GM23338 (cell line): ENCODE measurements at regions not wholly inside any gene's neighbourhood (a gene's known extent, or its start where the extent isn't known, plus 50 kb on each side); places are given as distances from the start of the nearest gene placed in this dataset.

Experiments used
- ATAC-seq: fragments of 200-7000 bp; cut with Tn5 transposase; 3 replicates; pipeline ENCODE4 v1.9.1; 2020
- DNase-seq: peaks from one replicate; pipeline ENCODE4 v3.0.0-alpha.2; 2015; ENCODE audit warnings: low spot score
- H2AFZ ChIP-seq: fragments of 200-600 bp; sonication (generic); 2 replicates; pipeline ENCODE4 v1.8.0; 2016; ENCODE audit warnings: antibody characterized with exemption, mild to moderate bottlenecking, moderate library complexity
- H3F3A ChIP-seq: fragments of 200-600 bp; sonication (generic); replicated peaks from 2 replicates; pipeline ENCODE4 v1.8.0; 2017; ENCODE audit warnings: antibody characterized with exemption, mixed run types, low read depth
- H3K27ac ChIP-seq: fragments of 200-600 bp; sonication (generic); 2 replicates; pipeline ENCODE4 v1.6.1; 2016; ENCODE audit warnings: low read depth
- H3K27me3 ChIP-seq: fragments of 200-600 bp; sonication (generic); 2 replicates; pipeline ENCODE4 v1.8.0; 2016; ENCODE audit warnings: mild to moderate bottlenecking, mixed run types, moderate library complexity; ENCODE audit not compliant: insufficient read depth
- H3K36me3 ChIP-seq: fragments of 200-600 bp; sonication (generic); 2 replicates; pipeline ENCODE4 v1.8.0; 2016; ENCODE audit warnings: mild to moderate bottlenecking; ENCODE audit not compliant: insufficient read depth
- H3K4me1 ChIP-seq: fragments of 200-600 bp; sonication (generic); 2 replicates; pipeline ENCODE4 v1.8.0; 2016; ENCODE audit warnings: mild to moderate bottlenecking, moderate library complexity; ENCODE audit not compliant: insufficient read depth
- H3K4me2 ChIP-seq: fragments of 200-600 bp; sonication (generic); 2 replicates; pipeline ENCODE4 v1.7.1; 2017; ENCODE audit warnings: mixed run types
- H3K4me3 ChIP-seq: fragments of 200-600 bp; sonication (generic); 2 replicates; pipeline ENCODE4 v1.6.1; 2016; ENCODE audit warnings: mixed run types
- H3K79me2 ChIP-seq: fragments of 200-600 bp; sonication (generic); replicated peaks from 2 replicates; pipeline ENCODE4 v1.8.0; 2017; ENCODE audit warnings: mild to moderate bottlenecking; ENCODE audit not compliant: insufficient read depth
- H3K9me2 ChIP-seq: fragments of 200-600 bp; sonication (generic); 2 replicates; pipeline ENCODE4 v1.8.0; 2017; ENCODE audit not compliant: insufficient read depth
- H4K20me1 ChIP-seq: fragments of 200-600 bp; sonication (generic); replicated peaks from 2 replicates; pipeline ENCODE4 v1.8.0; 2017; ENCODE audit warnings: mild to moderate bottlenecking; ENCODE audit not compliant: insufficient read depth
- H3K27ac Mint-ChIP-seq: 2 replicates; pipeline ENCODE4 v1.8.0; 2020; ENCODE audit warnings: inconsistent platforms, mild to moderate bottlenecking, moderate library complexity, mixed read lengths
- H3K27me3 Mint-ChIP-seq: 3 replicates; pipeline ENCODE4 v1.8.0; 2022; ENCODE audit warnings: low read depth, mild to moderate bottlenecking, moderate library complexity, mixed read lengths, inconsistent platforms; ENCODE audit not compliant: insufficient read depth, poor library complexity
- H3K36me3 Mint-ChIP-seq: 3 replicates; pipeline ENCODE4 v1.8.0; 2021; ENCODE audit warnings: low read depth, mild to moderate bottlenecking, inconsistent platforms, moderate library complexity, mixed read lengths
- H3K4me1 Mint-ChIP-seq: 3 replicates; pipeline ENCODE4 v1.8.0; 2020; ENCODE audit warnings: mild to moderate bottlenecking, inconsistent platforms, mixed read lengths
- H3K4me3 Mint-ChIP-seq: 3 replicates; pipeline ENCODE4 v1.8.0; 2021; ENCODE audit warnings: moderate library complexity, mild to moderate bottlenecking, inconsistent platforms, mixed read lengths
- H3K9me3 Mint-ChIP-seq: 3 replicates; pipeline ENCODE4 v1.8.0; 2020; ENCODE audit warnings: moderate library complexity, mild to moderate bottlenecking, inconsistent platforms, mixed read lengths
- CTCF ChIP-seq, 2 experiments: fragments of 200-600 bp in 1 of 2; sonication (generic) in 1 of 2; conservative IDR thresholded peaks; 2 replicates each; pipeline versions ENCODE4 v1.5.1 to v1.6.1; 2016 to 2017; ENCODE audit warnings: antibody characterized with exemption in 2 of 2, low read depth in 2 of 2, mild to moderate bottlenecking in 2 of 2, moderate library complexity in 1 of 2
- ETS1 ChIP-seq: IDR thresholded peaks from 2 replicates; pipeline ENCODE4 v1.6.1; 2016; ENCODE audit warnings: antibody characterized with exemption
- EZH2 ChIP-seq: fragments of 200-600 bp; sonication (generic); IDR thresholded peaks from one replicate; pipeline ENCODE4 v1.8.0; 2017; ENCODE audit warnings: antibody characterized with exemption, mild to moderate bottlenecking, low read depth; ENCODE audit not compliant: unreplicated experiment
- EZH2phosphoT487 ChIP-seq: fragments of 200-600 bp; sonication (generic); IDR thresholded peaks from one replicate; pipeline ENCODE4 v1.8.1; 2018; ENCODE audit warnings: antibody characterized with exemption; ENCODE audit not compliant: unreplicated experiment
- JUNB ChIP-seq: IDR thresholded peaks from one replicate; pipeline ENCODE4 v1.6.1; 2016; ENCODE audit warnings: antibody characterized with exemption; ENCODE audit not compliant: unreplicated experiment
- NANOG ChIP-seq: IDR thresholded peaks from 2 replicates; pipeline ENCODE4 v1.6.1; 2016; ENCODE audit warnings: antibody characterized with exemption, borderline replicate concordance
- POLR2AphosphoS5 ChIP-seq: IDR thresholded peaks from 2 replicates; pipeline ENCODE4 v1.6.1; 2016; ENCODE audit warnings: antibody characterized with exemption, low read depth
- REST ChIP-seq: IDR thresholded peaks from one replicate; pipeline ENCODE4 v1.6.1; 2018; ENCODE audit warnings: antibody characterized with exemption; ENCODE audit not compliant: unreplicated experiment
- STAT1 ChIP-seq: IDR thresholded peaks from one replicate; pipeline ENCODE4 v1.6.1; 2016; ENCODE audit warnings: antibody characterized with exemption; ENCODE audit not compliant: unreplicated experiment
- ZNF114 ChIP-seq: fragments of 250-450 bp; sonication (Bioruptor Pico); IDR thresholded peaks from 2 replicates; pipeline ENCODE4 v1.5.0; 2020; ENCODE audit warnings: mild to moderate bottlenecking, moderate library complexity
- ZNF331 ChIP-seq: fragments of 250-450 bp; sonication (Bioruptor Pico); IDR thresholded peaks from 2 replicates; pipeline ENCODE4 v1.5.0; 2020; ENCODE audit warnings: low read depth, mild to moderate bottlenecking, moderate library complexity
- ZNF462 ChIP-seq: fragments of 250-450 bp; sonication (Bioruptor Pico); IDR thresholded peaks from 2 replicates; pipeline ENCODE4 v1.5.0; 2020; ENCODE audit warnings: mild to moderate bottlenecking, moderate library complexity

GRCh38 chr6:21883595-21884328, 290.2 kb downstream of the SOX4 start:
- peaks cover 13% of the 10 kb centered on the region for H3K4me1 ChIP-seq
- no peaks in the 10 kb centered on the region; the same call in 2 of the 3 replicates for H3K4me1 Mint-ChIP-seq
- H3K4me3 ChIP-seq, result no peak overlapping the region
- no peaks in the 10 kb centered on the region for H3F3A ChIP-seq
- H3K9me2 ChIP-seq, result no peaks in the 10 kb centered on the region
- peaks cover 58% of the 10 kb centered on the region for H3K79me2 ChIP-seq
- no peak overlapping the region for H3K4me3 Mint-ChIP-seq
- no peak overlapping the region for H3K27ac Mint-ChIP-seq
- H3K4me2 ChIP-seq, result no peak overlapping the region
- TF ChIP-seq NANOG (no peak), POLR2AphosphoS5 (no peak), ETS1 (no peak), REST (no peak), ZNF114 (CRISPR knock-in tag) (no peak), ZNF331 (CRISPR knock-in tag) (no peak), JUNB (no peak), STAT1 (no peak), CTCF (conservative IDR thresholded peaks at IDR 0.05; ENCODE audit: low read depth in 2 of 2) (no peak), EZH2phosphoT487 (no peak), EZH2 (no peak), ZNF462 (CRISPR knock-in tag) (no peak)
- peaks cover 9% of the 10 kb centered on the region; the same call in 1 of the 2 replicates for H4K20me1 ChIP-seq
- DNase-seq (no peak), ATAC-seq (no peak)
- H3K9me3 Mint-ChIP-seq, result no peaks in the 10 kb centered on the region
- H3K36me3 Mint-ChIP-seq, result peaks cover 3% of the 10 kb centered on the region; the same call in 1 of the 3 replicates
- H3K27ac ChIP-seq, result no peak overlapping the region
- H2AFZ ChIP-seq, result no peak overlapping the region
- no peaks in the 10 kb centered on the region for H3K27me3 ChIP-seq
- H3K27me3 Mint-ChIP-seq, result peaks cover 1% of the 10 kb centered on the region
- H3K36me3 ChIP-seq, result no peaks in the 10 kb centered on the region
